ENCODE measurements at regions not wholly inside any gene's neighbourhood (a gene's known extent, or its start where the extent isn't known, plus 50 kb on each side); places are given as distances from the start of the nearest gene placed in this dataset.

DNA sequence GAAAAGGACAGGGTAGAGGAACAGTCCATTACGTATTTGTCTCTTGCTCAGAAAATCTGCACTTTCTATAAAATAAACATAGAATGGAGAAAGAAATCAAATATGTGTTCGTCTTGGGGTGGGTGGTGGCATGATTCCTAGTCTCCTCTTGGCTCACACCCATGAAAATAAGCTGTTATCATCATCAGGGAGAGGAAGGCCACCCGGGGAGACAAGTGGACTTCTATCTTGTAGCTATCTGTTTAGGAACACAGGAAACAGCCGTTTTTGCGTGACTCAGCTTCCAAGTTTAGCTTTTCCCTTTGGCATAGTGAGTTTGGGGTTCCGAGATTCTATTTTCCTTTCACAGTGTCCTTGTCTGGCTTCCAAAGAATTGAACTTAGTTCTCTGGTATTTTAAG lies 622.3 kb downstream of the PTPRU start:
- no peak overlapping the region for H3K4me3 ChIP-seq
- WGBS, 2 donors (ENCODE audit: low coverage in 1 of 2) = 25 to 37% methylated on average over 6 of the region's 6 CpGs
- no peaks in the 10 kb centered on the region for H3K4me1 ChIP-seq
- TF ChIP-seq EP300 (IDR thresholded peaks at IDR 0.05) (no peak), CTCF (IDR thresholded peaks at IDR 0.05) (no peak), POLR2AphosphoS5 (IDR thresholded peaks at IDR 0.05) (no peak), POLR2A (IDR thresholded peaks at IDR 0.05) (no peak)
- no peak overlapping the region for H3K27ac ChIP-seq
- no peaks in the 10 kb centered on the region for H3K36me3 ChIP-seq
- ATAC-seq = no peak
- peaks cover 79% of the 10 kb centered on the region for H3K27me3 ChIP-seq
- peaks cover 0 to 16% (median 0%) of the 10 kb centered on the region in 3 donors for H3K9me3 ChIP-seq

DNA sequence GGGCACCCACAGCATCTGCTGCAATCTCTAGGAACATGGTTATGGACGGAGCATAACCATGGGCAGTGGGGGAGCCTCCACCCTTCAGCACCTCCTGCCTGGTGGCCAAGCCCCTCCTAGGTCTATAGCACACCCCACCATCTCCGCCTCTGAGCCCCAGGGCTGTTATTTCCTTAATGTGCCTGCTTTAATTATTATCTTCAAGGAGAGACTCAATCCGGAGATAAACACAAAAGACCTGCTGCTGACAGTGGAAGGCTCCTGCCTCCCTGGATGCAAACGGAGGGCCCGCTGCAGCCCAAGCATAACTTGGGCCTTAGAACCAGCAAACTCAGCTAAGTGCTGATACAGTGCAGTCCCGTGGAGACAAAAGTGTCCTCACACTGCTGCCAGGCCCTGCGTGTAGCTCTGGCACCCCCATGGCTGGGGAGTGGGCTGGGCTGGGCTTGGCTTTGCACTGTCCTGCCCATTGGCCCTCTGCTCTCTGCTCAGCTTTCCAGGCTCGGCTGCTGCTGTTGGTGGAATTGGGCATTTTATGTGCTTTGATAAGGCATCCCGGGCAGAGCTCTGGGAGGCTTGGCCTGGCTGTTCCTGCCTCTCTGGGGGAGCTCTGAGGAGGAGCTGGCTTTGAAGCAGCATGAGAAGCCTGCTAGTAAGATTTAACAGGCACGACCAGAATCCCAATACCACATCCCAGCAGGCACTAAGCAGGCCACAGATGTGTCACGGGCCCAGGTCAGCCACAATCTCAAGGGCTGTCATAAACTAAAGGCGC lies 620.2 kb downstream of the PTPRU start:
- 43 to 60% methylated on average over 1 to 10 of the region's 12 CpGs for WGBS, 2 donors (ENCODE audit: low coverage in 1 of 2)

DNA sequence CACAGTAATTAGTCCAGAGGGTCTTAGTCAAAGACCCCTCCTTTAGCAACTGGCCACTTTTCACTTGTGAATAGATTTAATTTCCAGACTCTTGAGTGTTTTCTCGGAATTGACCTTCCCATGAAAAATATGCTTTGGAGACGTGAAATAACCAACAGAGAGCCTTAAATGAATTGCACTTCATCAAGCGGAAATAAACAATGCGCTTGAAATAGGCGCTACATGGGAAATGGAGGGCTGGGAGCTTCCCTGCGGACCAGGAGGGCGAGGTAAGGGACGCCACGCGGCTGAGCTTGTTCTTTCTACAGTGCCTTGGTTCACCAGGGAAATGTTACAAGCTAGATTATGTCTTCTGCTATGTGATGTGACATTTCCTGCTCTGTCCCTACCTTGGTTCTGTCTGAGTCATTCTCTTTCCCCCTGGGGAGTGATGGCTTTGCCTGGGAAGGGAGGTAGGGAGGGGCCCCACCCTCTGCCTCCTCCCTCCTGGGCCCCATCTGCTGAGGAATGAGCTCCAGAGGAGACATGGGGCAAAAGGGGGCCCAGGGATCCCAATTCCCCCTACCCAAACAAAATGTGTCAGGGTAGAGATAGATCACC lies 619.3 kb downstream of the PTPRU start:
- Histone ChIP-seq H3K4me1 (no peaks in the 10 kb centered on the region), H3K36me3 (no peaks in the 10 kb centered on the region), H3K27ac (no peak overlapping the region), H3K27me3 (peaks cover 96% of the 10 kb centered on the region), H3K4me3 (no peak overlapping the region), H3K9me3 (peaks cover 0 to 6% (median 0%) of the 10 kb centered on the region in 3 donors)
- WGBS, 2 donors (ENCODE audit: low coverage in 1 of 2) = 59 to 65% methylated on average over 4 to 9 of the region's 10 CpGs
- ATAC-seq = no peak
- TF ChIP-seq POLR2A (IDR thresholded peaks at IDR 0.05) (no peak), EP300 (IDR thresholded peaks at IDR 0.05) (no peak), POLR2AphosphoS5 (IDR thresholded peaks at IDR 0.05) (no peak), CTCF (IDR thresholded peaks at IDR 0.05) (no peak)

More for the DNA sequence above, 620.2 kb downstream of the PTPRU start:
- TF ChIP-seq POLR2AphosphoS5 (IDR thresholded peaks at IDR 0.05) (no peak), EP300 (IDR thresholded peaks at IDR 0.05) (no peak), POLR2A (IDR thresholded peaks at IDR 0.05) (no peak), CTCF (IDR thresholded peaks at IDR 0.05) (no peak)
- no peak overlapping the region for H3K4me3 ChIP-seq
- no peaks in the 10 kb centered on the region for H3K36me3 ChIP-seq
- ATAC-seq = no peak
- no peak overlapping the region for H3K27ac ChIP-seq
- peaks cover 0 to 15% (median 0%) of the 10 kb centered on the region in 3 donors for H3K9me3 ChIP-seq
- H3K4me1 ChIP-seq = no peaks in the 10 kb centered on the region
- peaks cover 96% of the 10 kb centered on the region for H3K27me3 ChIP-seq

DNA sequence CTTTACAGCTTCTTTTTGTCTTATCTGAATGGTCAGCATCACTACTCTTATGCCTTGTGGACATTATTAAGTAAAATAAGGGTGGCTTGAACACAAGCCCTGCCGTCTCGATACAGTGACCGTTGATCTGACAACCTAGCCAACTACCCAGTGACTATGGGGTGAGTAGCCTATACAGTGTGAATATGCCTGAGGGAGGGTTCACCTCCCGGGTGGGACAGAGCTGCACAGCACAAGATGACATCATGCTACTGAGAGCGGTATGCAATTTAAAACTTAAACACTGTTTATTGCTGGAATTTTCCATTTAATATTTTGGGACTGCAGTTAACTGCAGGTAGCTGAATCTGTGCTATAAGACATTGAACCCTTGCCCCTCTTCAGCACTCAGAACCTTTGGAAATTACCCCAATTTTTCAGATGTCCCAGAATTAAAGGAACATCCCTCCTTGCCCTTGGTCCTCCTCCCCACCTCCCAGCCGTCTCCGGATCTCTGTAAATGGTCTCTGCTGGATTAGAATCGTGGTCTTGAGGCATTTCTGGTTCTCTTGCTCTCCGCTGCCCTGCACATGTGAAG lies 618.5 kb downstream of the PTPRU start:
- Histone ChIP-seq H3K27me3 (peaks cover 96% of the 10 kb centered on the region), H3K4me3 (no peak overlapping the region), H3K36me3 (no peaks in the 10 kb centered on the region), H3K9me3 (no peaks in the 10 kb centered on the region), H3K4me1 (no peaks in the 10 kb centered on the region), H3K27ac (no peak overlapping the region)
- no peak for ATAC-seq
- no peak for TF ChIP-seq POLR2A (IDR thresholded peaks at IDR 0.05)
- TF ChIP-seq EP300 (IDR thresholded peaks at IDR 0.05) = no peak
- TF ChIP-seq POLR2AphosphoS5 (IDR thresholded peaks at IDR 0.05) = no peak
- no peak for TF ChIP-seq CTCF (IDR thresholded peaks at IDR 0.05)
- WGBS, 2 donors (ENCODE audit: low coverage in 1 of 2) = 37 to 75% methylated on average over 5 to 9 of the region's 9 CpGs
